ENCODE measurements at regions not wholly inside any gene's neighbourhood (a gene's known extent, or its start where the extent isn't known, plus 50 kb on each side); places are given as distances from the start of the nearest gene placed in this dataset.

GRCh38 chr7:51589111-51589510, 272.5 kb upstream of the COBL start:
- Histone ChIP-seq H3K27ac (ENCODE audit: extremely low read depth, low read depth, low read length) (no peak overlapping the region), H3K4me3 (ENCODE audit: low read depth, low read length) (no peak overlapping the region), H3K4me1 (ENCODE audit: control insufficient read depth, insufficient read depth, low read length) (peaks cover 3% of the 10 kb centered on the region; the same call in 1 of the 2 replicates), H3K36me3 (ENCODE audit: control insufficient read depth in 2 of 2, insufficient read depth in 1 of 2, low read length in 2 of 2) (no peaks in the 10 kb centered on the region), H3K9me3 (ENCODE audit: control insufficient read depth, insufficient read depth, low read depth, low read length) (no peaks in the 10 kb centered on the region; the same call in 1 of the 2 replicates)
- TF ChIP-seq ZBTB8A (tag by site-specific recombination; IDR thresholded peaks at IDR 0.05) (no peak), PRDM10 (tag by site-specific recombination; IDR thresholded peaks at IDR 0.05) (no peak), EGR2 (tag by site-specific recombination; IDR thresholded peaks at IDR 0.05; ENCODE audit: low read depth) (no peak), SP2 (tag by site-specific recombination; IDR thresholded peaks at IDR 0.05) (no peak), ZNF16 (tag by site-specific recombination; IDR thresholded peaks at IDR 0.05; ENCODE audit: low read depth) (no peak), ZBTB11 (tag by site-specific recombination; conservative IDR thresholded peaks at IDR 0.05; ENCODE audit: low read depth) (no peak), INSM2 (tag by site-specific recombination; IDR thresholded peaks at IDR 0.05) (no peak), ZNF48 (tag by site-specific recombination; IDR thresholded peaks at IDR 0.05) (no peak), ZBTB26 (tag by site-specific recombination; optimal IDR thresholded peaks at IDR 0.05) (no peak), ZNF404 (tag by site-specific recombination; IDR thresholded peaks at IDR 0.05) (no peak), PATZ1 (tag by site-specific recombination; IDR thresholded peaks at IDR 0.05) (no peak), ZNF155 (tag by site-specific recombination; IDR thresholded peaks at IDR 0.05) (no peak), ZNF558 (tag by site-specific recombination; IDR thresholded peaks at IDR 0.05) (no peak), HOXC10 (CRISPR knock-in tag; IDR thresholded peaks at IDR 0.05) (no peak), ZFP41 (tag by site-specific recombination; IDR thresholded peaks at IDR 0.05; ENCODE audit: borderline replicate concordance) (no peak), ZNF132 (tag by site-specific recombination; IDR thresholded peaks at IDR 0.05; ENCODE audit: borderline replicate concordance) (no peak), OVOL3 (tag by site-specific recombination; IDR thresholded peaks at IDR 0.05) (no peak), ZBTB20 (tag by site-specific recombination; IDR thresholded peaks at IDR 0.05) (no peak)
- CTCF ChIA-PET: no interaction called here
- POLR2A ChIA-PET: no interaction called here

Measured in HEK293 (cell line).